ENCODE measurements at regions not wholly inside any gene's neighbourhood (a gene's known extent, or its start where the extent isn't known, plus 50 kb on each side); places are given as distances from the start of the nearest gene placed in this dataset.

DNA sequence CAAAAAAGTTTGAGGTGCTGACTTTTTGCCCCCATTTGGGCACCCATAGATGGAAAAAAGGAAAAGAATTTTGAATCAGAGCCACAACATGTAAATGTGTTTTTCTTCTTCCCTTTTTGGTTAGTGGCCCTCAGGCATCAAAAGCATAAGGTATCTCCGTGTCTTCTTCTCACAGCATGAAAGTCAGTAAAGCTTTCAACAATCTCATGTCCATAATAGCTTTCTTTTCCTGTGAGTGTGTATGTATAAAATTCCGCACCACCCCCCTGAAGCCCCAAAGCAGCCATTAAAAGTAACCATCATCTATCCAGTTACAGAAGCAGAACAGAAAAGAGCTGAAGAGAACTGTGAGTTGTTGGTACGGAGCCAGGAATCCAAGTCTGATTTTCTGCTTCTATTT lies 1539.7 kb upstream of the ACVR2A start:
- DNase-seq: peak in 2 of 3 donors; percentile 23 to 51

DNA sequence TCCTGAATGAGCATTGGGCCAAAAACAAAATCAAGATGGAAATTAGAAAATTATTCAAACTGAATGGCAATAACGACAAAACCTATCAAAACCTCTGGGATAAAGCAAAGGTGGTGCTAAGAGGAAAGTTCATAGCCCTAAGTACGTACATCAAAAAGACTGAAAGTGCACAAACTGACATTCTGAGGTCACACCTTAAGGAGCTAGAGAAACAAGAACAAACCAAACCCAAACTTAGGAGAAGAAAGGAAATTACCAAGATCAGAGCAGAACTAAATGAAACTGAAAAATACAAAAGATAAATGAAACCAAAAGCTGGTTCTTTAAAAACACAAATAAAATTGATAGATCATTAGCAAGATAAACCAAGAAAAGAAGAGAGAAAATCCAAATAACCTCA lies 1543.5 kb upstream of the ACVR2A start:
- no peak for DNase-seq

DNA sequence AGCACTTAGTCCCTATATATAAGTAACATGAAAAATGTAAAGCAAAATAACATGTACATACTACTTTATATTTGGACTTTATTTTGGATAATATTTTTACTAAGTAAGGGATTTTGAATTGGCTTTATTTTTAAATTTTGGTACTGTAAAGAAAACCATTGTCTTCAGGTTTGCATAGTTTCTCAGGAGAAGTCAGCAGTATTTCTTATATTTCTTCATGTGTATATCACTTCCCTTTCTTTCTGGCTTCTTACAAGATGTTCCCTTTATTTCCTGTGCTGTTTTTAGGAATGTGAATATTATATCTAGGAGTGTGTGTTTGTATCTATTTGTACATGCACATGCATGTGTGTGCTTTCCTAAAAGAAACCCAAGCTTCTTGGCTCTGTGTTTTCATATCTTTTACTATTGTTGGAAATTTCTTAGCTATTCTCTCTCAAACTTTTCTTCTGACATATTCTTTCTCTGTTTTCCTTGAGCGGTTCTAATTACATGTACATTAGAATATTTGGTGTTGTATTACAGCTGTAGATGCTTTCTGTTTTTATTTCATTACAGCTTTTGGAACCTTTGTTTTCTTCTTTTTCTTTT lies 1549.7 kb upstream of the ACVR2A start:
- no peak for DNase-seq

DNA sequence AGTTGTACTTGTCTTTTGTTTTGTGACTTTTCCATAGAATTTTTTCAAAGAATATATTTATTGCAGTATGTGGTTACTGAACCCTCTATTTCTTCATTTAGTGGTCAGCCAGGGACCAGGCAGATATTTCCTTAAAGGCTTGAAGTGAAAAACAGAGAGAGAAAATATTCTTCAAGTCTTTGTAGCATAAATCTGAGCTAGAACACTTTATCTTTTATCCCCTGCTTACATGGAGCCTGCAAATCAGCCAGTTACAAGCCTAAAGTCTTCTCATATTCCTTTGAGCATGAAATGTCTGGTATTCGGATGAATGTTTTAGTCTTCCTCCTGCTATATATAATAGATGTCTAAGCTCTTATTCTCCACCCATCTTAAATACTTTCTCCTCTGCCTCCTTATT lies 1557.5 kb upstream of the ACVR2A start:
- no peak for DNase-seq

DNA sequence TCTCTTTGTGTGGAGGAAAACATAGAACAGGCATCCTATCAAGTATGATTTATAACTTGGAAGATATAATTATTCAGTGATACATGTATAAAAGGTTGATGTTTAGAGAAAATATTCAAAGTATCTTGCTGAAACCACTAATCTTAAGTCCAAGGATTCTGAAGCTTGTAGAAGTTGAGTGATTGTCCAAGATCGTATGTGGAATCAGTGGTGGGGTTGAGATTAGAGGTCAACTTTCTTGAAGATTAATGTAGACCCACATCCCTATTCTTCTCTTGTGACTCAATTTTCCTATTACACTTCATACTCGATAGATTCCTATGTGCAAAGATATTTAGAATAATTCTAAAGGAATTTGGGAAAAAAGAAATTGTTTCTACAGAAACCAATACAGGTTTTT lies 1565.9 kb upstream of the ACVR2A start:
- peak in 1 of 3 donors; percentile 7 for DNase-seq

DNA sequence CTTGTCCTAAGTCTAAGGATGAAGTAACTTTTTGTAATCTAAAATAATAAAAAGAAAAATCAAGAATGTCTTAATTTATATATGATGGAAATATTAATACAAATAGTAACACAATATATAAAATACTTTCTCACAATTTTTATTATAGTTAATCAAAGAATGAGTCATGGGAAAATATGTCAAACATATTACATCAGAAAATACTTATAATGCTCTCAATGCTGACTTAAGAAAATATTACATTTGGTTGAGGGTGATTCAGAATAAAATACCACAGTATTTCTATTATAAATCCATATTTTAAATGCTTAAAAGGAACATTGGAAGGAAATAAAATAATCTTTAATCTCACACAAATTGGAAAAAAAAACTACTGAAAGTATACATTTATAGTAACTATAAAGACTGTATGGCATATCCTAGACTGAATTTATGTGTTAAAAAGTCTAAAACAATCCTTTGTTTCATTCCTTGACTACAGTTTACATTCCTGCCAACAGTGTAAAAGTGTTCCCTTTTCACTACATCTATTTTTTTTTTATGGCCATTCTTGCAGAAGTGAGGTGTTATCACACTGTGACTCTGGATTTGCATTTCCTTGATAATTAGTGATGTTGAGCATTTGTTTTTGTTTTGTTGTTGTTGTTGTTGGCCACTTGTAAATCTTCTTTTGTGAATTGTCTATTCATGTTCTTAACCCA lies 1573.5 kb upstream of the ACVR2A start:
- no peak for DNase-seq

DNA sequence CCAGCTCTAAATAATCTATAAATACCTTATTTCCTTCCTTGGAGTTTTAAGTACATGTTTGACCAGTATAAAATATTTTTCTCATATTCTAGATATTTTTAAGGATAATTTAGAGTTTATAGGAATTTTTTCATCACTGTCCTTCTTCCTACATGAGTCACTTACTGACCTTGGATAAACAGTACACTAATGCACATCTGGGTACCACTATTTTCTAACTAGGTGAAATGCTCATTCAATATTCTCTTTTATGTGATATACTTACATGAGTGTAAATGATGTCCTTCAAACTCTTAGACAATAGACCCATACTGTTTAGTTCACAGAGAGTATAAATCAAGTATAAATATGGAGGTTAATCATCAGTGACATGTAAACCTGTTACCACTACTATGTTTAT lies 1574.2 kb upstream of the ACVR2A start:
- no peak for DNase-seq

DNA sequence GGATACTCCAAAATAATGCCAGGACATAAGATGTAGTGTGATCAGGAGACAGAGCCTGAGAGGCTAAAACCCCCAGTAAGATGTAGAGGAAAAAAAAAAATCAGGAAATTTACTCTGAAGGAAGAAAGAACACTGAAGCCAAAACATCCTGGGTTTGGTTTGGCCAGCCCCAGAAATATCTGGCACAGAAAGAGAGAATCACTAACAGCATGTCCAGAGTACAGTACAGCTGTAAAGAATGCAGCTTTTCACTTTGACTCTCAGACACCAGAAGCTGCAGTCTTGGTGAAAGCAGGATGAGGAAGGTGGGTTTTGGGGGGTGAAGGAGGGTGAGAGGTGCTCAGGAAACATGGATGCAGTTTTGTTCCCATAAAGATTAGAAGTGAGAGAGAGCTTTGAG lies 1577.7 kb upstream of the ACVR2A start:
- peak in 1 of 3 donors; percentile 65 for DNase-seq

DNA sequence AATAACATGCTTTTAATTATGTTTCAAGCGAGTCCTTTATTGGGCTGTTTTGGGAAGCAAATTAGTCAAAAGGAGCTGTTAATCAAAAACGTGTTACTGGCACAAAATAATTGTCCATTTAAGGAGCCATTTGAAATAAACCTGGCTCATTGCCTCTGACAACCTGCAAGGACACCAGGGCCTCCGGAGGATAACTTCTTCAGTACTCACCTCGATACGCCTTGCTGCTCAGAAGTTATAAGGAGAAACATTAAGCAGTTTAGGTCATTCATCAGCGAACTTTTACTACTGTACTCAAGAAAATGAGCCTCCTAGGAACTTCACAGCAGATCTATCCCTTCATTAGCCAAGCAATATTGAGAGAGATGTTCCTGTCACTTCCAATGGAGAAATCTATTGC lies 1579.2 kb upstream of the ACVR2A start:
- DNase-seq: no peak

DNA sequence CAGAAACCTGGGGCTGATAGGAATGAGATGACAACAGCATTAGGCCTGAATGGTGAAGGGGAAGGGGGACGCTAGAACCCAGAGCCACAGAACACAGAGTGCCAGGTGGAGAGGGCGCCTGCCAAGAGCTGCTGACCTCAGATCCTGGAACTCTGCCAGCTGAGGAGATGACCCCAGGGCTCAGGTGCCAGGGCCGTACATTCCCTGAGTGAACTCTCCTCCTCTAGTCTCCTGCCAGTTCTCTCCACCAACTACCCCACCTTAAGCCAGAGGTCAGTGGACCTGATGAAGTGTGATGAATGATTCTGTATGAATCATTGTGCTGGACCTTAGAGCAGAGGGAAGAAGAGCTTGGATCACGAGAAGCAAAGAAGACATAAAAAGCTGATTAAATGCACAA lies 1582.2 kb upstream of the ACVR2A start:
- DNase-seq: no peak

DNA sequence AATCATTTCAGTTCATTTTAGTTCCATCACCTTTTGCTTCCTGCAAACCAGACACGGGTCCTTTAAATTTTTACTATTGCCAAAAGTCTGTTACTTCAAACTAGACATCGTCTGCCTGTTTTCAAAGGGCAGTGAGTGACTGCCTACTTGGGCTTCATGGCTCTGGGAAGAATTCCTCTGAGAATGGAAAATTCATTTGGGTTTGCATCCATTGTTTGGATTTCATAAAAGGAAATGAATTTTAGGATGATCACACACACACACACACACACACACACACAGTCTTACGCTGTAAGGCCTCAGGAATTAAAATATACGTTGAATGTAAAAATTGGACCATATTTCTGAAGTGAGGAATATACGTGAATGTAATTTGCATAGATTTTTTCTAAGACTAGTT lies 1584.3 kb upstream of the ACVR2A start:
- DNase-seq: peak in 1 of 3 donors; percentile 32

DNA sequence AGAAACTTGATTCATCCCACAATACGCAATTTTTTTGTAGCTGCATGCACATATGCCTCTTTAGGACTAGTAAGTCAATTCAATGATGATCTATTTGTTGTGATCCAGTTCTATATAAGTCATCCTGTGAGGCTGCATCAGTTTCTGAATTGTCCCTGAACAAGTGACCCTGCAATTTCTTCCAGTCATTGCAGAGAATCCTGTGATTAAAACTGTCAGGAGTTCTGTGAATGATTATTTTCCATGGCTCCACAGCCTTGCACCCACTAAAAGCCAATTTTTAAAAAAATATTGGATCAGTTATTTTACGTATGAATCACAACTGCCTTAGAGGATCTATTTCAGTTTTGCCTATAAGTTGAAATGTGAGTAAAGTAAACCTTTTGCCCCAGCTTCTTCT lies 1585.0 kb upstream of the ACVR2A start:
- peak in 1 of 3 donors; percentile 10 for DNase-seq

DNA sequence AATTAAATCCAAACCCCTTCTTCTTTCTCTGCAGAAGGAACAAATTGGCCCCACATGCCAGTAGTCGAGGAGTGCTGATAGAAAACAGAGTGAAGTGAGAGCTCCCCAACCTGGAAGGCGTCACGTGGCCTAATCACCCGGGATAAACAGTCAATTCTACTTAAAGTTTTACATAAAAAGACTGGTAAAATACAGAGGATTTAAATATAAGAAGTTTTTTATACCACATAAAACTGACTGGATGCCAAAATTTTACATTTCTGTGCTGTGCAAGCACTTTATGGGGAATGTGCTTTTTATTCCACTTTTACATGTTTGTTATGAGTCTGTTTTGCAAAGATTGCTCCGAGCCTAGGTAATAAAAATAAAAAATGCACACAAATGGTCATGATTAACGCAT lies 1586.8 kb upstream of the ACVR2A start:
- DNase-seq: no peak

DNA sequence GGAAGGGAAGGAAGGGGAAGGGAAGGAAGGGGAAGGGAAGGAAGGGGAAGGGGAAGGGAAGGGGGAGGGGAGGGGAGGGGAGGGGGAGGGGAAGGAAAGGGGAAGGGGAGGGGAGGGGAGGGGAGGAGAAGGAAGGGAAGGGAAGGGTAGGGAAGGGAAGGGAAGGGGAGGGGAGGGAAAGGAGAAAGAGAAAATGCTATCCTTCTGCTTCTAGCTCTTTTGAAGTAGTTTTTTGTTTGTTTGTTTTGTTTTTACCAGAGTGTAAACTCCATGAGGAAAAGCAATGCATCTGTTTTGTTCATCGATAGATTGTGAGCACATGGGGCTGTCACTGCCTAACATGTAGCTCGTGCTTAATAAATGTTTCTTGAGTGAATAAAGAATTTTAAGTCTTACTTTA lies 1592.7 kb upstream of the ACVR2A start:
- no peak for DNase-seq

DNA sequence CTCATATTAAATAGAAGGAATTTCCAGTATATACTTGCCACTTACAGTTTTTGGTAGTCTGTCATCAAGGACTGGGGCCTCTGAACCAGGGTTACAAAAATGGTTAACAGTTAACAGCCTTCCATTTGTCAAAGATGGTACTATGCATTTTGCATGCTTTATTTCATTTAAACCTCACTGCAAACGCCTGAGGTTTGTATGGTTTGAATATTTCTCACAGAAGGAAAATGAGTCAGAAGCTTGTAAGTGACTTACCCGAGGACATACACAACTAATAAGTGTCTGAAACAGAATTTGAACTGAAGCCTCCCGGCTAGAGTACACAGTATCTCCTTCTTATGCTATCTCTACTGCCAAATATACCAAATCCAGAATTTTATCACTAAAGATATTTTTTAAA lies 1593.5 kb upstream of the ACVR2A start:
- no peak for DNase-seq

DNA sequence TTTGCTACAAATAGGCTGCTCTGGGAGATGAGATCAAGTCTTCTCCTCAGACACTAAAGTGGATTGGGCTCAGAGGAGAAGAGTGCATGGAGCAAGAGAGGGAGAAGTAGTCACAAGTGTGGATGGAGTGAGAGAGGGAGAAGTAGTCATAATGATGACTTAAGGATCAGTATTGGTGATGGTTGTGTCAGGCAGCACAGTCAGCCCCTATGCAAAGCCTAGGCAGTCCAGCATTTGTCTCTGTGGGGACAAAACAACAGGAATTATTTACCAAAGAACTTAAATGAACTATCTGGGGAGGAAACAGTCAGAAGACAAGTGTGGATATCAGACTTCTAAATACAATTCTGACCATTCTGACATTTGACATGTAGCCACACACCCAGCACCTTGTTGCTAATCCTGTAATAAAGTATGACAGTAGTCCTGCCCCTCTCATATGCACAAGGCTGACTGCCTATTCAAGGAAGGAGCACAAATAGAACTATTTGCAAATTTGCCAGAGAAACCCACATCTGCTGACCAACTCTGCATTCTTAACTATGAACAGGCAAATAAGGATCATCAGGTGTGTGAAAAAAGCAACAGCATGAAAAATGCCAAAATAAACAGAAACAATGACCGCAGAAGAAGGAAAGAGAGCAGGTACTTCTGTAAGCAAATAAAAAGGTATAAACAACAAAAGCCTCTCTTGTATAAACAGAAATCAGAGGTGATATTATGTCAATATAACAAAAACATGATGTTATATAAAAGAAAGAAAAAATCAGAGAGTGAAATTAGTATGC lies 1597.9 kb upstream of the ACVR2A start:
- DNase-seq: no peak

DNA sequence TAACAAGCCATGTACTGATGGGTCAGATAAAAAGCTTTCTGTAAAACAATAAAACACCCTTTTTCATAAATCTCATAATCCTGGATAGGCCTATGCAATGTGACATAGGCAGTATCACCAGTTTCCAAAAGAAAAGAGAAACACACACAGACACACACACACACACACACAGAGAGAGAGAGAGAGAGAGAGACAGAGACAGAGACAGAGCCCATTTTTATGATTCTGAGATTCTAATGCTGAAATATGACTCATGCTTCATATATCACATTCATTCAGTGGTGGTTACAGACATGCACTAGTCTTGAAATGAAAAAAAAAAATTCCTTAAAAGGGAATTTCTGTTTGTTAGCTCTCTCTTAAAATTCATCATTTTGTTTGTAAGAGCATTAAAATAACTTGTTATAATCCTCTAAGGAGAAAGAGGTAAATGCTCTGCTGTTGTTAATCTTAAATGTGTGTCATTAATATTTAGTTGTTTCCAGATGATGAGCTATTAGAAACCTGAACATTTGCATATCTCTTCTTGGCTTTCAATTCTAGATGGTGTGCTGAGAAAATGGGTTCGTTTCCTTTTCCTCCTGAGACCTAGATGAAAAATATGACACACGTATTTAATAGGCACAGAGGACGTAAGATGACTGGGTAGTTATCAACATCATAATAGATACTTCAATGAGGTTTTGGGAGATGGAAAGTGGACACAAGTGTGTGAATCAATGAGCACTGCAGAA lies 1598.7 kb upstream of the ACVR2A start:
- peak in 2 of 3 donors; percentile 20 to 61 for DNase-seq

DNA sequence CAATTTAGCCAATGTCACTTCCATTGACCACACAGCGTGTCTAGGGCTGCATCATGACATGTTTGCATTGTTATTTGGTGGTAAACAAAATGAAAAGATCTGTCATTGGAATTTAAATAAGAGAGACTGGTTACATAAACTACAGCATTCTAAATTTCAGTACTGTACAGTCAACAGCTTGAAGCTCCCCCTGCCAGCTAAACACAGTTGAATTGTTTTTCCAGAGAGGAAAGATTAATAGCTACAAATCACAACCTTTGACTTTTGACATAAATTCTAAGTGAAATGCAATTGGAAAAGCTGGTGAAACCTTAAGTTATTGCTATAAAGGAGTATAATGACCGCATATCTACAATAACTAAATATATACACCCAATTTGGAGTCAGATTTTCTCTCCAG lies 1600.0 kb upstream of the ACVR2A start:
- peak in 1 of 3 donors; percentile 49 for DNase-seq

DNA sequence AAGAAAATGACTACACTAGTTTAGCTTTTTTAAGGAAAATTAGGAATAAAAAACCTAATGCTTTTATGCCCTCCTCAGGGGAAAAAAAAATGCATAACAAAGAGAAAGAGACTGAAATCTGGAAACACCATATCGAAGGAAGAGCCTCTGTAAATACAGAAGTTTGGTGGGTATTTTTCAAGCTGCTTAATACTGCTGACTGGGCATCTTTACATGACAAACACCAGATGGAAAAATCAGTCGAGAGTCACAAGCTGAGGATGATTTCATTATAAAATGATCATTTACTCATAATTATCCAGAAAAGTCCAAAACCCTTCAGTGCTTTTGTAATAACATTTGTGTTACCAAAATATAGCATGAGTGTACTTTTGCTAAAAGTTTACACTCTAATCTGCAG lies 1600.7 kb upstream of the ACVR2A start:
- peak in 1 of 3 donors; percentile 20 for DNase-seq

DNA sequence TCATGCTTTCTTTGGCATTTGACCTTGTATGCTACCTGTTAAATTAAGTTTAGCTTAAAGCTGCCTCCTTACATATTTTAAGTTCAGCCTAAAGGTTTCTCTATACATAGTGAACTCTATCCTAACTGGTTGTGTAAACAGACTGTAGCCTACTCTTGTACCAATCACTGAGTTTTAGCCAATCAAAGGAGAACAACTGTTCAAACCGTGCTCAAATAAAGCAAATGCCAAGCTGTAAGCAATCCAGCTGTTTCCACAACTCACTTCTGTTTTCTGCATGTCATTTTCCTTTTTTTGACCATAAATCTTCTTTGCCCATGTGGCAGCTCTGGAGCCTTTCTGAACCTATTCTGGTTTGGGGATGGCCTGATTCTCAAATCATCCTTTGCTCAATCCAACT lies 1603.8 kb upstream of the ACVR2A start:
- DNase-seq: peak in 1 of 3 donors; percentile 22

DNA sequence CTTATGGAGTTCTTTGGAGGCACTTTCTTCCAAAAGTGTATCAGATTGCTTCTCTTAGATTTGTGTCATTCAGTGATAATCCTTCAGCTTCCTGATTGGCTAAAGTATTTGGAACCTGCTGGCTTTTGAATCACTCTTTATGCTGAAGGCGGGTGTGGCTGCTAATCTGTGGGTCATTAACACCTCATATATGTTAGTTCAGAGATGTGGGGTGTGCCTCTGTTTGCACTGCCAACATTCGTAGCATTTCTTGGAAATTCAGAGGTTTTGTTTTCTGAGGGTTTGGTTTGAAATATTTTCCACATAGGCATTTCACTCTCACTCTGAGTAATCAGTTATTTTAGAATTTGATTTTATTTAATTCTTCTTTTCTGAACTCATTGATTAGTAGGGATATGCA lies 1604.4 kb upstream of the ACVR2A start:
- DNase-seq: peak; percentile 33 to 71 (median 40)

DNA sequence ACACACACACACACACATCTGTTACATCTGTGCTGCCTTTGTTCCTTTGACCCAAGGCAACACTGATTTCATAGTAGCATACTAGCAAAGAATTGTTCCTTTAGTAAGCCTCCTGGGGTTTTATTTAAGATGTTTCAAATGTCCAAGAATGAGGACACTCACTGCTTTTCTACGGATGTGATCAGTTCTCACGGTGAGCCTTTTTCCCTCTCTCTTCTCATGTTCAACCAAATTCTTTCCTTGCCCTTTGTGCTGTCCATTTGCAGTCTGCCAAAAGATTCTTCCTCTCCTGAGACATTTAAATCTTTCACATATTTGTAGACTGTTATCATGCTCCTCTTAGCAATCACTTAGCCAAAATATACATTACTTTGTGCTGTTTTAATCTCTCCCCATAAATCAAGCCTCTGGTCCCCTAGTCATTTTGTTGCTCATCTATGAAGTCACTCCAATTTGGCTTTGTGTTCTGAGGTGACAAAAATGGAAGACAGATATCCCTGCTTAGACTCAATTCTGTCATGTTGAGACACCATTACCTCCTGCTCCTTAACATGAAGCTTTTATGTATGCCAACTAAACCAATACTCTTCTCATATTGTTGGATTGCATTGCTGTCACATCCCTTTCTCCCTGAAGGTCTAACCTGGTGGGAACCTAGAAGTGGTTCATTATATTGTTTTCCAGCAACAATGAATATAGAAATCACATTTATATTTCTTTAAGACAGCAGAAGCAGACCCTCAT lies 1605.3 kb upstream of the ACVR2A start:
- peak; percentile 71 to 90 (median 85) for DNase-seq
